CD4-positive, alpha-beta memory T cell (primary cell): ENCODE measurements at regions not wholly inside any gene's neighbourhood (a gene's known extent, or its start where the extent isn't known, plus 50 kb on each side); places are given as distances from the start of the nearest gene placed in this dataset.

ENCODE experiments used
- CTCF ChIA-PET: fragments of 350-600 bp; sonication (Branson Sonifier 250); formaldehyde crosslinking; loops from one replicate; lab custom pipeline; 2021; ENCODE audit warnings: inconsistent platforms; ENCODE audit not compliant: partially characterized antibody; lab: Charles Lee
- POLR2A ChIA-PET: fragments of 350-600 bp; sonication (Branson Sonifier 250); formaldehyde crosslinking; loops from one replicate; lab custom pipeline; 2021; ENCODE audit not compliant: partially characterized antibody; lab: Charles Lee
- DNase-seq, 5 donors: peaks; one replicate each; pipeline versions ENCODE4 v3.0.0 to v3.0.0-alpha.2; 2020 to 2022; ENCODE audit warnings: mixed read lengths in 1 of 5
- H3K27ac ChIP-seq: one replicate; pipeline ENCODE4 v1.7.0; 2013; ENCODE audit warnings: low read depth, low read length
- H3K27me3 ChIP-seq: 2 replicates; pipeline ENCODE4 v1.7.0; 2013; ENCODE audit warnings: mild to moderate bottlenecking, low read length, moderate library complexity; ENCODE audit not compliant: insufficient read depth
- H3K36me3 ChIP-seq: 2 replicates; pipeline ENCODE4 v1.7.0; 2013; ENCODE audit warnings: mild to moderate bottlenecking, low read length, moderate library complexity; ENCODE audit not compliant: insufficient read depth
- H3K4me1 ChIP-seq: 2 replicates; pipeline ENCODE4 v1.7.0; 2013; ENCODE audit warnings: mild to moderate bottlenecking, low read length, moderate library complexity; ENCODE audit not compliant: insufficient read depth
- H3K4me3 ChIP-seq, 2 donors: one replicate each; pipeline ENCODE4 v1.7.0; 2013; ENCODE audit warnings: low read length in 2 of 2, mild to moderate bottlenecking in 1 of 2
- H3K9me3 ChIP-seq, 2 donors: one replicate each; pipeline ENCODE4 v1.7.0; 2013; ENCODE audit warnings: low read length in 2 of 2, control low read depth in 1 of 2; ENCODE audit not compliant: control insufficient read depth in 1 of 2
- H3K27ac Mint-ChIP-seq, 7 donors: one replicate each; pipeline ENCODE4 v1.8.0; 2020 to 2021; ENCODE audit warnings: mixed read lengths in 7 of 7, mild to moderate bottlenecking in 6 of 7, inconsistent platforms in 3 of 7, moderate library complexity in 3 of 7
- H3K27me3 Mint-ChIP-seq, 2 donors: one replicate each; pipeline ENCODE4 v1.8.0; 2020 to 2021; ENCODE audit warnings: mixed read lengths in 2 of 2
- H3K36me3 Mint-ChIP-seq, 2 donors: one replicate each; pipeline ENCODE4 v1.8.0; 2020 to 2021; ENCODE audit warnings: mixed read lengths in 2 of 2, inconsistent platforms in 1 of 2, mild to moderate bottlenecking in 1 of 2
- H3K4me1 Mint-ChIP-seq, 4 donors: one replicate each; pipeline ENCODE4 v1.8.0; 2020 to 2021; ENCODE audit warnings: mixed read lengths in 4 of 4, mild to moderate bottlenecking in 1 of 4
- H3K4me3 Mint-ChIP-seq, 8 donors: one replicate each; pipeline ENCODE4 v1.8.0; 2020 to 2021; ENCODE audit warnings: mixed read lengths in 8 of 8, mild to moderate bottlenecking in 7 of 8, moderate library complexity in 6 of 8, inconsistent platforms in 3 of 8
- H3K9me3 Mint-ChIP-seq, 8 donors: one replicate each; pipeline ENCODE4 v1.8.0; 2020 to 2021; ENCODE audit warnings: mixed read lengths in 8 of 8, mild to moderate bottlenecking in 5 of 8, inconsistent platforms in 3 of 8, moderate library complexity in 1 of 8
- intact Hi-C: fragments of 100-400 bp; cut with micrococcal nuclease; formaldehyde crosslinking; loops from one replicate; pipeline ENCODE4 v1.15.1; 2023

DNA sequence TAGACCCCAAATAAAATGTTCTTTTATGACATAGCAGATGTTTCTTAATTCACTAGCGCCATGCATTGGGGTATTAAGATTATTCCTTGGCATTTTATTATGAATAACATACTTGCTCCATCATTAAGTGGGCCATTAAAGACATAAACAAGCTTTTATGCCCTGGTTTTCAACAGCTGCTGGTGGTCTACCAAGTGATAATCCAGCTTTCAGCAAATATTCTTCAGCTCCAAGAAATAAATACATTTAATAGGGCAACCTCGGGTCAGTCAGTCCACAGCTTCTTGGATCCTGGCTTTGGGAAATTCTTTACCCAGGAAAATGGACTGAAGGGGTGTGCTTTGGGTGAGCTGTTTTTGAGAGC lies 217.3 kb upstream of the IRX3 start:
- no peak overlapping the region for H3K27ac ChIP-seq
- intact Hi-C loops: no loop called here
- Mint-ChIP-seq H3K9me3 (peaks cover 0 to 8% (median 0%) of the 10 kb centered on the region in 8 donors), H3K36me3 (no peaks in the 10 kb centered on the region), H3K27me3 (peaks cover 2 to 7% of the 10 kb centered on the region in 2 donors), H3K27ac (no peak overlapping the region), H3K4me3 (no peak overlapping the region), H3K4me1 (no peaks in the 10 kb centered on the region)
- H3K9me3 ChIP-seq: no peaks in the 10 kb centered on the region
- no peak overlapping the region for H3K4me3 ChIP-seq
- no peaks in the 10 kb centered on the region for H3K4me1 ChIP-seq
- H3K27me3 ChIP-seq: no peaks in the 10 kb centered on the region
- POLR2A ChIA-PET: no interaction called here
- no peaks in the 10 kb centered on the region for H3K36me3 ChIP-seq
- no peak for DNase-seq
- CTCF ChIA-PET: no interaction called here

DNA sequence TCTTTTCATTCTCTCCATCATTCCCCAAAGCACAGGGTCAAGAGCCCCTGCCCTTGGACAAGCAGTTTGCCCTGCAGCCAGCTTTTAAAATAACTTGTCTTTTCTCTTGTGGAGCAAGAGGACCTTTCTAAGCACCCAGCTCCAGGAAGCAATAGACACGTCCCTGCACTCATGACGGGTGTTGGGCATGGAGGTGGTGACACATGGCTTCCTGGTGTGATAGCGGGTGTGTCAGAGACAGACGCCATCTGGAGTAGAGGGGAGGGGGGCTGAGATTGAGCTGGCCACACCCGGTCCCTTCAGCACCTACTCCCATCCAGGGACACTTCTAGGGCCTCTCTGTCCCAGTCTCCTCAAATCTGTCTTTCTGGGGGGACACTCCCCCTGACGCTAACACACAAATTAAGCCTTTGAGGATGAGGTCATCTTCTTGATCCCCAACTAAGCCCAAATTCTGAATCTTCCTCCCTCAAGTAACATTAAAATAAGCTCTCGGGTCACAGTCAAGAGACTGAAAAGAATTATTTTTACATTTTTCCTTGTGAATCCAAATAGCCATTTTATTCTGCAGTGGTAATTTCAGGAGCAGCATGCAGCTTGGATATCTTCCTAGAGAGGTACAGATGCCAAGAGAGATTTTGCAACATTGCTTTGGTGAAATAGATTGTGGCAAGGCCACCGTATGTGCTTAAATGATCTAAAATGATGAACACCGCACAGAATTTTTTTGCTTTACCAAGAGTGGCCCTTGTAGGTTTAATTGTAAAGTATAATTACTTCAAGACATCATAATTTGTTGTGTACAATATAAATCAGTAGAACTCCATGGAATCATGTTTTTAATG lies 216.6 kb upstream of the IRX3 start:
- ChIA-PET POLR2A (no interaction called here), CTCF (no interaction called here)
- no peak overlapping the region for H3K27ac ChIP-seq
- H3K9me3 ChIP-seq: no peaks in the 10 kb centered on the region
- H3K27ac Mint-ChIP-seq: no peak overlapping the region
- intact Hi-C loops: no loop called here
- H3K36me3 ChIP-seq: no peaks in the 10 kb centered on the region
- no peaks in the 10 kb centered on the region for H3K4me1 Mint-ChIP-seq
- DNase-seq: no peak
- H3K27me3 ChIP-seq: no peaks in the 10 kb centered on the region
- peaks cover 2 to 7% of the 10 kb centered on the region in 2 donors for H3K27me3 Mint-ChIP-seq
- no peaks in the 10 kb centered on the region for H3K36me3 Mint-ChIP-seq
- peaks cover 0 to 8% (median 0%) of the 10 kb centered on the region in 8 donors for H3K9me3 Mint-ChIP-seq
- no peak overlapping the region for H3K4me3 ChIP-seq
- H3K4me1 ChIP-seq: no peaks in the 10 kb centered on the region
- no peak overlapping the region for H3K4me3 Mint-ChIP-seq

DNA sequence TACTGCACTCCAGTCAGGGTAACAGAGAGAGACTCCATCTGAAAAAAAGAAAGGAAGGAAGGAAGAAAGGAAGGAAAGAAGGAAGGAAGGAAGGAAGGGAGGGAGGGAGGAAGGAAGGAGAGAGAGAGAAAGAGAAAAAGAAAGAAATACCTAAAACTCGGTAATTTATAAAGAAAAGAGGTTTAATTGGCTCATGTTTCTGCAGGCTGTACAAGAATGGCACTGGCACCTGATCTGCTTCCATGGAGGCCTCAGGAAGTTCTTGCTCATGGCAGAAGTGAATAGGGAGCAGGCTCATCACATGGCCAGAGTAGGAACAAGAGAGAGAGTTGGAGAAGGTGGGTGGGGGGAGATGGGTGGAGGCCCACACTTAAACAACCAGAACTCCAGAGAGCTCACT lies 215.2 kb upstream of the IRX3 start:
- Histone ChIP-seq H3K4me1 (no peaks in the 10 kb centered on the region), H3K27ac (no peak overlapping the region), H3K4me3 (no peak overlapping the region), H3K9me3 (no peaks in the 10 kb centered on the region), H3K27me3 (no peaks in the 10 kb centered on the region), H3K36me3 (no peaks in the 10 kb centered on the region)
- no peaks in the 10 kb centered on the region for H3K4me1 Mint-ChIP-seq
- H3K27ac Mint-ChIP-seq: no peak overlapping the region
- H3K9me3 Mint-ChIP-seq: peaks cover 0 to 13% (median 5%) of the 10 kb centered on the region in 8 donors
- no peak for DNase-seq
- H3K27me3 Mint-ChIP-seq: peaks cover 2 to 6% of the 10 kb centered on the region in 2 donors
- H3K4me3 Mint-ChIP-seq: no peak overlapping the region
- POLR2A ChIA-PET: no interaction called here
- intact Hi-C loops: no loop called here
- no peaks in the 10 kb centered on the region for H3K36me3 Mint-ChIP-seq
- CTCF ChIA-PET: no interaction called here

DNA sequence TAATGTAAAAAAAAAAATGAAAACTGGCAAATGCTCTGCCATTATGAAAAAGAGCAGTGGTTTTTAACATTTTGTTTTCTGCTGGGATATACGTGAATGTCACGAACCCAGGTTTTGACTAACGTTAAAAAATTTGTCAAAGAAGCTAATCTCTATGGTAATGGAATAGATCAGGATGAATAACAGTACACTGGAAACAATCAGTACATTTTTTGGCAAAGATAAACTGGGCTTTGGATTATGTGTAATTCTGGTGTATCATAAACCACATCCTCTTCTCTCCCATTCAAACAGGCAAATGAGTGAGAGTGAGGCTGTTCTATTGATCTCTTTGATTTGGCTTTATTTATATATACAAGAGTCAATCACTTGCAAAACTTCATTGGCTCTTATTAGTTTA lies 207.0 kb upstream of the IRX3 start:
- H3K27me3 Mint-ChIP-seq: peaks cover 2% of the 10 kb centered on the region in 2 donors
- POLR2A ChIA-PET: no interaction called here
- intact Hi-C loops: no loop called here

DNA sequence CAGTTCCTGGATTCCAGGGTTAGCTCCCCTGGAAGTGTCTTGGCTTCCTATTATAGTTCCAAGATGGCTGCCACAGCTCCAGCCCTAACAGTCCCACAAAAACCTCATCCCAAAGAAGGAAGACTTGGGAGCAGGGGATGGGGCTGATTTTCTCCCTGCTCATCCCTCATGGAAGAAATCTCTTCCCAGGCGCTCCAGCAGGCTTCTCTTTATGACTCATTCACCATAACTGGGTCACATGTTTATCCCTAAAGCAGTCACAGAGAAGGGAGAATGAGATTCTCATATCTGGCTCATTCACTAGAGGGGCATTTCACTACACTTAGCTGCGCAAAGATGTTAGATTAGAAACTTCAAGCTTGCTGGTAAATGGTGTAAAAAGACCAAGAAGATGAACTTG lies 206.5 kb upstream of the IRX3 start:
- DNase-seq: no peak
- Histone ChIP-seq H3K4me3 (no peak overlapping the region), H3K27ac (no peak overlapping the region), H3K36me3 (no peaks in the 10 kb centered on the region), H3K9me3 (no peaks in the 10 kb centered on the region), H3K27me3 (no peaks in the 10 kb centered on the region), H3K4me1 (no peaks in the 10 kb centered on the region)
- Mint-ChIP-seq H3K36me3 (no peaks in the 10 kb centered on the region), H3K27ac (no peak overlapping the region), H3K9me3 (peaks cover 0 to 12% (median 4%) of the 10 kb centered on the region in 8 donors), H3K4me3 (no peak overlapping the region), H3K4me1 (no peaks in the 10 kb centered on the region), H3K27me3 (peaks cover 2 to 4% of the 10 kb centered on the region in 2 donors)
- POLR2A ChIA-PET: no interaction called here
- intact Hi-C loops: no loop called here
- CTCF ChIA-PET: no interaction called here

More for the DNA sequence above, 207.0 kb upstream of the IRX3 start:
- Mint-ChIP-seq H3K4me3 (no peak overlapping the region), H3K27ac (no peak overlapping the region), H3K4me1 (no peaks in the 10 kb centered on the region), H3K36me3 (no peaks in the 10 kb centered on the region), H3K9me3 (peaks cover 0 to 14% (median 4%) of the 10 kb centered on the region in 8 donors)
- Histone ChIP-seq H3K4me1 (no peaks in the 10 kb centered on the region), H3K36me3 (no peaks in the 10 kb centered on the region), H3K27ac (no peak overlapping the region), H3K4me3 (no peak overlapping the region), H3K9me3 (no peaks in the 10 kb centered on the region), H3K27me3 (no peaks in the 10 kb centered on the region)
- DNase-seq: no peak
- CTCF ChIA-PET: no interaction called here

DNA sequence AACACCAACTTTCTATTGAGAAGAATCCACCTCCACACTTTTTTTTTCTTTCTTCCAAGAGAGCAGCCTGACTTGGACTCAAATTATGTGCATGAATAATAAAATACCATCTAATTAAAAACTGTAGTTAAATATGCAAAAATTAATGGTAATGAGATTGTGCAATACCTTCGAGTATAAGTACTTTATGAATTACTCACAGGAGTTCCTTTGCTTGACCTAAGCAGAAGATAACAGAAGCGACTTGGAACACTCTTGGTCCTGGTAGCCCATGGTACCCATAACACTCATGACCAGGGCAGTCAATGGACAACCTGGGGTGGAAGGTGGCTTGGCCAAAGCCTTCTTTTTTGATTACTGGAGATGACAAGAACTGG lies 203.5 kb upstream of the IRX3 start:
- H3K27me3 ChIP-seq: no peaks in the 10 kb centered on the region
- intact Hi-C loops: no loop called here
- Mint-ChIP-seq H3K4me3 (no peak overlapping the region), H3K4me1 (no peaks in the 10 kb centered on the region), H3K36me3 (no peaks in the 10 kb centered on the region), H3K27me3 (peaks cover 2 to 3% of the 10 kb centered on the region in 2 donors), H3K9me3 (peaks cover 0 to 2% (median 0%) of the 10 kb centered on the region in 8 donors), H3K27ac (no peak overlapping the region)
- H3K9me3 ChIP-seq: no peaks in the 10 kb centered on the region
- H3K4me1 ChIP-seq: no peaks in the 10 kb centered on the region
- H3K27ac ChIP-seq: no peak overlapping the region
- H3K4me3 ChIP-seq: no peak overlapping the region
- no peaks in the 10 kb centered on the region for H3K36me3 ChIP-seq
- ChIA-PET POLR2A (no interaction called here), CTCF (no interaction called here)
- no peak for DNase-seq

DNA sequence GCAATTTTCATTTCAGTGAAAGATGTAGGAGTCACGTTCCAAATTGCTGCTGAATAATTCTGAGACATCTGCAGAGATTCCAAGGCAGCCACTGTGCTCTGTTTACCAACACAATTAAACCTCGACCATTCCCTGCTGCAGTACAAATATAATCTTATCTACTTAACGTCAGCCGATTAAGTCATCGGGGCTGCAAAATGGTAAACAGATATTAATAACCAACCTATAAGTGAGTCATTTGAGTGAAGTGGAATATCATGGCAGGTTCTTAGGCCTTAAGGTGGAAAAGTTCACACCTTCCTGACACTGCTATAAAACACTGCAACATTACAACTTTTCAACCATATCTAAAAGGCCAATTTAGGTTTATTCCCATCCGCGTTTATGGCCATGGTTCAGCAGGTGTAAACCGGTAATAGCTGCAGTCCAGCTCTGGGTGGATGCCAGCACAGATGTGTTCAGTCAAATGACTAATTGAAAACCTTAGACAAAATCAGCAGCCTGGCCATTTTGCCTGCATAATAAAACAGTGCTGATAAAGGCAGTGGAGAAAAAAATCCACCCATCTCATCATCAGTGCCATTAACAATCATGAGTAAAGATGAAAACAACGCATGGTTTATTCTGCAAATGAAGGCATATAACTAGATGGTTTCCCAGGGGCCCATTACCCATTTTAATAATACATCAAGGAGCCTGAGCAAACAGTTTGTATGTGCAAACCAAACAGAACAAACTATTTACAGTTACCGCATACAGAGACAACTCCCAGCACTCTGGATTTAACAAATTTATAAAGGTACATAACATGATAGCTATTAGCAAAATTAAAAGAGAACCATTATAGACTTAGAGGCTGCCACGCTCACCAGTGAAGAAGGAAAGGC lies 202.9 kb upstream of the IRX3 start:
- Mint-ChIP-seq H3K27ac (no peak overlapping the region), H3K27me3 (peaks cover 0 to 3% of the 10 kb centered on the region in 2 donors), H3K9me3 (peaks cover 0 to 2% (median 0%) of the 10 kb centered on the region in 8 donors), H3K4me3 (no peak overlapping the region), H3K36me3 (no peaks in the 10 kb centered on the region), H3K4me1 (no peaks in the 10 kb centered on the region)
- H3K4me1 ChIP-seq: no peaks in the 10 kb centered on the region
- no peaks in the 10 kb centered on the region for H3K36me3 ChIP-seq
- H3K27ac ChIP-seq: no peak overlapping the region
- H3K4me3 ChIP-seq: no peak overlapping the region
- intact Hi-C loops: no loop called here
- no peak for DNase-seq
- H3K9me3 ChIP-seq: no peaks in the 10 kb centered on the region
- POLR2A ChIA-PET: no interaction called here
- no peaks in the 10 kb centered on the region for H3K27me3 ChIP-seq
- CTCF ChIA-PET: no interaction called here
